ENCODE measurements at regions not wholly inside any gene's neighbourhood (a gene's known extent, or its start where the extent isn't known, plus 50 kb on each side); places are given as distances from the start of the nearest gene placed in this dataset.

GRCh38 chrX:38864165-38864564, 62.9 kb downstream of the MID1IP1 start:
- TF ChIP-seq CTCF (optimal IDR thresholded peaks at IDR 0.05 in 1 of 3, IDR thresholded peaks at IDR 0.05 in 1 of 3, conservative IDR thresholded peaks at IDR 0.05 in 1 of 3; ENCODE audit: extremely low read depth in 1 of 3, insufficient read depth in 2 of 3, low read length in 3 of 3), result no peak
- no peak for TF ChIP-seq EZH2 (IDR thresholded peaks at IDR 0.05; ENCODE audit: low read length)

All from keratinocyte (primary cell).